ENCODE measurements at regions not wholly inside any gene's neighbourhood (a gene's known extent, or its start where the extent isn't known, plus 50 kb on each side); places are given as distances from the start of the nearest gene placed in this dataset.

DNA sequence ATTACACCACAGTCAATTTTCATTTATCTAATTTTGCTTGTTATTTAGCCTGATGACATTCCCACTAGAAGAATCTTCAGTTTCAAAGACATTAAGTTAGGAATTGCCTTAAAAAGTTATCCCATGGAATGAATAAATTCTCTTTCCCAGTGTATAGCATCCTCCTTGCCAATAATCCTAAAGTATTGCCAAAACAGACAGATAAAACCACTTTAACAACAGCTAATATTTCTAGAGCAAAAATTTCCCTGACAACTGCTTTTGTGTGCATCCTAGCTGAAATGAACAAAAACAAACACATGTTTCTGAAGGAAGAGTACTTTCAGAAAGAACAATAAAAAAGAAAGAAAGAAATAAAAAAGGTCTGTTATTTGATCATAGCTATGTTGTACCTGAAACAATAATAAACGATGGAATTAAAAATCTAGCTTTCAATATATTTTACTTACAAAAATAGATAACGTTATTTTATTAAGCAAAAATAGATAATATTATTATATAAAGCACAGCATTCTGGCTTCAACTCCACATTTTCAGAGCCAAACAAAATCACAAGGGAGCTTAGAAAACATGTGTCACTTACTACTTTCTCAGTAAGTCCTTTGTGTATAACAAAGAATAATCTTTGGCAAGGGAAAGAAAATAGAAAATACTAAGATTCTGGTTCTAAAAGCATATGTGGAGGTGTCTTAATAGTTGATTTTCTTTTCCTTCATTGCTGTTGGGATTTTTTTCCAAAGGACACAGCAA, 939.0 kb upstream of the CRIM1 start:
- TF ChIP-seq, protein P1, sequence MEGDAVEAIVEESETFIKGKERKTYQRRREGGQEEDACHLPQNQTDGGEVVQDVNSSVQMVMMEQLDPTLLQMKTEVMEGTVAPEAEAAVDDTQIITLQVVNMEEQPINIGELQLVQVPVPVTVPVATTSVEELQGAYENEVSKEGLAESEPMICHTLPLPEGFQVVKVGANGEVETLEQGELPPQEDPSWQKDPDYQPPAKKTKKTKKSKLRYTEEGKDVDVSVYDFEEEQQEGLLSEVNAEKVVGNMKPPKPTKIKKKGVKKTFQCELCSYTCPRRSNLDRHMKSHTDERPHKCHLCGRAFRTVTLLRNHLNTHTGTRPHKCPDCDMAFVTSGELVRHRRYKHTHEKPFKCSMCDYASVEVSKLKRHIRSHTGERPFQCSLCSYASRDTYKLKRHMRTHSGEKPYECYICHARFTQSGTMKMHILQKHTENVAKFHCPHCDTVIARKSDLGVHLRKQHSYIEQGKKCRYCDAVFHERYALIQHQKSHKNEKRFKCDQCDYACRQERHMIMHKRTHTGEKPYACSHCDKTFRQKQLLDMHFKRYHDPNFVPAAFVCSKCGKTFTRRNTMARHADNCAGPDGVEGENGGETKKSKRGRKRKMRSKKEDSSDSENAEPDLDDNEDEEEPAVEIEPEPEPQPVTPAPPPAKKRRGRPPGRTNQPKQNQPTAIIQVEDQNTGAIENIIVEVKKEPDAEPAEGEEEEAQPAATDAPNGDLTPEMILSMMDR (conservative IDR thresholded peaks at IDR 0.05; ENCODE audit: control insufficient read depth, insufficient read depth, low read depth, low read length), result no peak
- H3K4me3 ChIP-seq (ENCODE audit: control insufficient read depth, low read depth, low read length), result no peak overlapping the region
- no peak for DNase-seq (ENCODE audit: low read depth)

DNA sequence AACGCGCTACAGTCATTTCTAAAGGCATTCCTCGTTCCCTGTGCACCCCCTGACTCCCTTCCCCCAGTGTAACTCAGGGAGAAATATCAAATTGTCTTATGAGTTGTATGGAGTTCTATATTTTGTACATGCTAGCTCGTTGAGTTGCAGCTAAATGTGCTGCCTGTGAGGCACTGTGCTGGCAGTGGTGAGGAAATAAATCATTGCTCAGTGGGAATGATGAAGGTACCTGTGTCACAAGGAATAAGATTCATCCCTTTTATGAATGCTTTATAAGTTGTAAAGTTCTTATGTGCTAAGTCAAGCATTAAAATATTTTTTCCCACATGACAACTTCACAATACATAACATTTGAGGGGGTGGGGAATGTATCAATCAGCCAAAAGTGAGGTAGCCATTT, 939.6 kb upstream of the CRIM1 start:
- TF ChIP-seq, protein P1 (conservative IDR thresholded peaks at IDR 0.05; ENCODE audit: control insufficient read depth, insufficient read depth, low read depth, low read length), result no peak
- no peak for DNase-seq (ENCODE audit: low read depth)

DNA sequence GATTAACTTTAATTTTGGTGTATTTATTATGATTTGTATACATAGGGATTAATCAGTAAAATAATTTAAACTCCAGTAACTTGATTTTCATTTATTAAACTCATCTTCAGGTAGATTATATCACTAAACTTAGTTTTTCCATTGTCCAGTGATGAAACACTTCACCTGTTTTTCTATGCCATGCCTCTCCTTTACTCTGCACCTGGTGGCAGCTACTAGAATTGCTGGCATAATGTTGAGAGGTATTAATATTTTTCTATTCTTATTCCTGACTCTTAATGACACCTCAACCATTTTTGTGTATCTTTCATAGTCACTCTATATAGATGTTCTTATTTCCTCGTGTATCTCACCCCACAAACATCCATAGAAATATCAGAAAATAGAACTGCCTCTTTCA, 940.3 kb upstream of the CRIM1 start:
- TF ChIP-seq, protein P1 (conservative IDR thresholded peaks at IDR 0.05; ENCODE audit: control insufficient read depth, insufficient read depth, low read depth, low read length), result peak; percentile 7
- no peak overlapping the region for H3K4me3 ChIP-seq (ENCODE audit: control insufficient read depth, low read depth, low read length)
- DNase-seq (ENCODE audit: low read depth), result no peak

More for the DNA sequence above, 939.6 kb upstream of the CRIM1 start:
- H3K4me3 ChIP-seq (ENCODE audit: control insufficient read depth, low read depth, low read length), result no peak overlapping the region

DNA sequence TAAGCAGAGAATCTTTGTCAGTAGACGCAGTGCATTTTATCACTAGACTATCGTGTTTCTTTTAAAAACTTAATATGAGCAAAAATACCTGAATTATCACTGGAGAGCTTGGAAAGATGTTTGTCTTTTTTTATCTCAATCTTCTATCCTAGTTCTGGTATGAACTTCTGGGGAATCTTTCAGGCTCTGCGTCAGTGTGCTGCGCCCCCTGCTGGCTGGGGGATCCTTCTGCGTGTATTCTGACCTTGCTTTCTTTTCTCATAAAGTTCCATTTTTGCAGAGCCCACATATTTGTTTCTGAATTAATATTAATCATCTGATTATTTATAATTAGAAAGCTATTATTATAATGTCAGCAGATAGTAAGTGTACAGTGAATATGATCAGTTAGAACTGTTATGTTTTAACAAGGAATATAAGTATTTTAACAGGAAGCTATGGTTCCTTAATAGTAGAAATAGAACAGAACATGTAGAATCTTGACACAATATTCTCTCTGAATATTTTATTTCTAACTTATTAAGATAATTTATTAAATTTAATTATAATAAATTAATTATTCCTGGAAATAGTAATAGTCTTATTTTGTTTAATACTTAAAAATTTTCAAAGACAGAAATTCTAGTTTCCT, 945.0 kb upstream of the CRIM1 start:
- peak; percentile 35 for DNase-seq (ENCODE audit: low read depth)
- TF ChIP-seq, protein P1 (conservative IDR thresholded peaks at IDR 0.05; ENCODE audit: control insufficient read depth, insufficient read depth, low read depth, low read length), result peak; percentile 73
- H3K4me3 ChIP-seq (ENCODE audit: control insufficient read depth, low read depth, low read length), result no peak overlapping the region

DNA sequence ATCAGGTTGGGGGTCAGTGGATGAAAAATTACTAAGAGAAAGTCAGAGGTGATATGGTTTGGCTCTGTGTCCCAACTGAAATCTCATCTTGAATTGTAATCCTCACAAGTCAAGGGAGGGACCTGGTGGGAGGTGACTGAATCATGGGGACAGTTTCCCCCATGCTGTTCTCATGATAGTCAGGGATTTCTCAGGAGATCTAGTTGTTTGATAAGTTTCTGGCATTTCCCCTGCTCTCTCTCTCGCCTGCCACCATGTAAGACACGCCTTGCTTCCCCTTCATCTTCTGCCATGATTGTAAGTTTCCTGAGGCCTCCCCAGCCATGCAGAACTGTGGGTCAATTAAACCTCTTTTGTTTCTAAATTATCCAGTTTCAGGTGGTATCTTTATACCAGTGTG, 945.8 kb upstream of the CRIM1 start:
- H3K4me3 ChIP-seq (ENCODE audit: control insufficient read depth, low read depth, low read length), result no peak overlapping the region
- DNase-seq (ENCODE audit: low read depth), result no peak
- TF ChIP-seq, protein P1 (conservative IDR thresholded peaks at IDR 0.05; ENCODE audit: control insufficient read depth, insufficient read depth, low read depth, low read length), result no peak

DNA sequence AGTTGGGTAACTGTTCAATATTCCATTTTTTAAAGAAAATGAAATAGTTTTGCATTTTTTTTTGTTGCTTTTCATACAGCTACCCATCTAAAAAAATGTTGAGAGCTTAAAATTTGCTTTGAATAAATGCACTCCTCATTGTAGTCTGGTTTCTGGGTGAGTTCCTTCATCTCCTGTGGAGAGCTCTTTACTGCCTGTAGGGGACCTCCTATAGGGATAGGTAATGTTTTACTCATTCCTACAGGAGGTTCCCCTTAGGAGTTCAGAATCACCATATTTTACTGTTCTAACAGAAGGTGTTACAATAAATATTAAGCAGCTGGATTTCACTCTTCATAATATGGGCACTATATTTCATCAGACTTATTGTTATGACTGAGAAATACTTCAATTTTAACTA, 947.3 kb upstream of the CRIM1 start:
- TF ChIP-seq, protein P1 (conservative IDR thresholded peaks at IDR 0.05; ENCODE audit: control insufficient read depth, insufficient read depth, low read depth, low read length), result no peak
- DNase-seq (ENCODE audit: low read depth), result no peak
- no peak overlapping the region for H3K4me3 ChIP-seq (ENCODE audit: control insufficient read depth, low read depth, low read length)
